ENCODE measurements at regions not wholly inside any gene's neighbourhood (a gene's known extent, or its start where the extent isn't known, plus 50 kb on each side); places are given as distances from the start of the nearest gene placed in this dataset.

GRCh38 chr6:140174524-140174923 lies 800.1 kb upstream of the CITED2 start:
- Histone ChIP-seq H3K36me3 (replicated peaks; ENCODE audit: insufficient read depth, low read length) (no peaks in the 10 kb centered on the region), H3K9ac (ENCODE audit: low read length) (no peak overlapping the region), H3K4me2 (ENCODE audit: low read depth, low read length) (no peak overlapping the region), H3K4me3 (ENCODE audit: low read length) (no peak overlapping the region), H2AFZ (ENCODE audit: low read length) (no peak overlapping the region), H3F3A (ENCODE audit: insufficient read depth, low read length) (no peaks in the 10 kb centered on the region), H3K27me3 (replicated peaks; ENCODE audit: insufficient read depth, low read length) (no peaks in the 10 kb centered on the region), H3K9me2 (replicated peaks; ENCODE audit: insufficient read depth, low read length) (no peaks in the 10 kb centered on the region), H3K4me1 (ENCODE audit: low read length) (no peaks in the 10 kb centered on the region), H3K9me3 (replicated peaks; ENCODE audit: insufficient read depth, low read length) (no peaks in the 10 kb centered on the region; the same call in 1 of the 2 replicates), H3K79me2 (ENCODE audit: low read length) (no peaks in the 10 kb centered on the region), H4K20me1 (ENCODE audit: insufficient read depth, low read length) (no peaks in the 10 kb centered on the region), H3K27ac (ENCODE audit: low read length) (no peak overlapping the region)
- no peak for TF ChIP-seq EZH2 (optimal IDR thresholded peaks at IDR 0.05; ENCODE audit: low read depth, low read length)
- no peak for TF ChIP-seq EZH2phosphoT487 (IDR thresholded peaks at IDR 0.05; ENCODE audit: low read length)
- TF ChIP-seq CTCF (IDR thresholded peaks at IDR 0.05; ENCODE audit: low read length), result no peak
- no peak for DNase-seq

- H3K9me3 ChIP-seq (replicated peaks; ENCODE audit: insufficient read depth, low read length), result no peaks in the 10 kb centered on the region; the same call in 1 of the 2 replicates
- no peak for TF ChIP-seq EZH2phosphoT487 (IDR thresholded peaks at IDR 0.05; ENCODE audit: low read length)
- TF ChIP-seq CTCF (IDR thresholded peaks at IDR 0.05; ENCODE audit: low read length), result no peak
- TF ChIP-seq EZH2 (optimal IDR thresholded peaks at IDR 0.05; ENCODE audit: low read depth, low read length), result no peak
- H3K36me3 ChIP-seq (replicated peaks; ENCODE audit: insufficient read depth, low read length), result no peaks in the 10 kb centered on the region
- no peaks in the 10 kb centered on the region for H3K4me1 ChIP-seq (ENCODE audit: low read length)
- no peaks in the 10 kb centered on the region for H3F3A ChIP-seq (ENCODE audit: insufficient read depth, low read length)
- no peak overlapping the region for H3K4me2 ChIP-seq (ENCODE audit: low read depth, low read length)
- H3K9ac ChIP-seq (ENCODE audit: low read length), result no peak overlapping the region
- H3K4me3 ChIP-seq (ENCODE audit: low read length), result no peak overlapping the region
- H2AFZ ChIP-seq (ENCODE audit: low read length), result no peak overlapping the region
- no peaks in the 10 kb centered on the region for H3K79me2 ChIP-seq (ENCODE audit: low read length)
- H4K20me1 ChIP-seq (ENCODE audit: insufficient read depth, low read length), result no peaks in the 10 kb centered on the region
- H3K27ac ChIP-seq (ENCODE audit: low read length), result no peak overlapping the region
- H3K27me3 ChIP-seq (replicated peaks; ENCODE audit: insufficient read depth, low read length), result no peaks in the 10 kb centered on the region
- H3K9me2 ChIP-seq (replicated peaks; ENCODE audit: insufficient read depth, low read length), result no peaks in the 10 kb centered on the region
- DNase-seq, result no peak
These were observed 793.9 kb upstream of the CITED2 start for GRCh38 chr6:140168365-140168764.

- no peaks in the 10 kb centered on the region for H3K79me2 ChIP-seq (ENCODE audit: low read length)
- H2AFZ ChIP-seq (ENCODE audit: low read length), result no peak overlapping the region
- H3K4me1 ChIP-seq (ENCODE audit: low read length), result no peaks in the 10 kb centered on the region
- no peaks in the 10 kb centered on the region for H3K27me3 ChIP-seq (replicated peaks; ENCODE audit: insufficient read depth, low read length)
- no peaks in the 10 kb centered on the region for H3K36me3 ChIP-seq (replicated peaks; ENCODE audit: insufficient read depth, low read length)
- no peak overlapping the region for H3K9ac ChIP-seq (ENCODE audit: low read length)
- DNase-seq, result no peak
- no peaks in the 10 kb centered on the region for H3K9me2 ChIP-seq (replicated peaks; ENCODE audit: insufficient read depth, low read length)
- no peak overlapping the region for H3K4me2 ChIP-seq (ENCODE audit: low read depth, low read length)
- H3K4me3 ChIP-seq (ENCODE audit: low read length), result no peak overlapping the region
- no peaks in the 10 kb centered on the region for H3F3A ChIP-seq (ENCODE audit: insufficient read depth, low read length)
- no peaks in the 10 kb centered on the region for H3K9me3 ChIP-seq (replicated peaks; ENCODE audit: insufficient read depth, low read length)
- TF ChIP-seq CTCF (IDR thresholded peaks at IDR 0.05; ENCODE audit: low read length), result no peak
- TF ChIP-seq EZH2 (optimal IDR thresholded peaks at IDR 0.05; ENCODE audit: low read depth, low read length), result no peak
- TF ChIP-seq EZH2phosphoT487 (IDR thresholded peaks at IDR 0.05; ENCODE audit: low read length), result no peak
- no peak overlapping the region for H3K27ac ChIP-seq (ENCODE audit: low read length)
- H4K20me1 ChIP-seq (ENCODE audit: insufficient read depth, low read length), result no peaks in the 10 kb centered on the region
These were observed 786.5 kb upstream of the CITED2 start for GRCh38 chr6:140160909-140161308.
